MV-4-11 (cell line): ENCODE measurements at regions not wholly inside any gene's neighbourhood (a gene's known extent, or its start where the extent isn't known, plus 50 kb on each side); places are given as distances from the start of the nearest gene placed in this dataset.
"Not testable (repeated sequence)": the region's sequence is repeated elsewhere in the genome, so short reads cannot be mapped to it uniquely, and the experiment has no call there.

Source experiments
- DNase-seq: peaks from one replicate; lab custom pipeline; 2025; lab: John Stamatoyannopoulos, UW

- not testable (repeated sequence) for DNase-seq
These were observed 195.8 kb upstream of the SYNCRIP start for GRCh38 chr6:85838351-85839119.

DNA sequence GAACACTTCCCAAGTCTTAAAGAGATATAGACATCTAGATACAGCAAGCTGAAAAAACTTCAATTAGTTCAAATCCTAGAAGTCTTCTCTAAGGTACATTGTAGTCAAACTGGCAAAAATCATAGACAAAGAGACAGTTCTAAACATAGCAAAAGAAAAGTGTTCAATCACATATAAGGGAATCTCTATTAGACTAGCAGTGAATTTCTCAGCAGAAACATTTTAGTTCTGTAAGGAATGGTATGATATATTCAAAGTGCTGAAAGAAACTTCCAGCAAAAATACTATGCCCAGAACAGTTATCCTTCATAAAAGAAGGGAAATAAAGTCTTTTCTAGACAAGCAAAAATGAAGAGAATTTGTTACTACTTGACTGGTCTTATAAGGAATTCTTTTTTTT is 186.3 kb upstream of the SYNCRIP start:
- DNase-seq, result no peak

DNA sequence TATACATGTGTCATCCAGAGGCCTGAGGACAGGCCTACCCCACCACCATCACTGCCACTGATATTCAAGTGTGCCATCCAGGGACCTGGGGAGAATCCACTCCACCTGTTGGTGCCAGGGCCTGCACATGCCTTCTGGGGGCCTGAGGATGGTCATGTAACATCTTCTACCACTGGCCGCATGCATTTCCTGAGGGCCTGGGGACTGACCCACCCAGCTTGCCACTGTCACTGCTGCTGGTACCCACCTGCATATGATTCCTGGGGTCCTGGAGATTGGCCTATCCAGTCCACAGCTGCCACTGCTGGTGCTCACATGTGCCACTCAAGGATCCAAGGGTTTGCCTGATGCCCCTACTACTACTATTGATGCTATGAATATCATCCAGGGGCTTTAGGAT is 184.3 kb upstream of the SYNCRIP start:
- no peak for DNase-seq

GRCh38 chr6:85824329-85824728 is 181.6 kb upstream of the SYNCRIP start:
- DNase-seq, result no peak

- DNase-seq, result peak; percentile 70
These were observed 167.9 kb upstream of the SYNCRIP start for GRCh38 chr6:85810558-85810957.

GRCh38 chr6:85803721-85804120 is 161.0 kb upstream of the SYNCRIP start:
- no peak for DNase-seq

DNA sequence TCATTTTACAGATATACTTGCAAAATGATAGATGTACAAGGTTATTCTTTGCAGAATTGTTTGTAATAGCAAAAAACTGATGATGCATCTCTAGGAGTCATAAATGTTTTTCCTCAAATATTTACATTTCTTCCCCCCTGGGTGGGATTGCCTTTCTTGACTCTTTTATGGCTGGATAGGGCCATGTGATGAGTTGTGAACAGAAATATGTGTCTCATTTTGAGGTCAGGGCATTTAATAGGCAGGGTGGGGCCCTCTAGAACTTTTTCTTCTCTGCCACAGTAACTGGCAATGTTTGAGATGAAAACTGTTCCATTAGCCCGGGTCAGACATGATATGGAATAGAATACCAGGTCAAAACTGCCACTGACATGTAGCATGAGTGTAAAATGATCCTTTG is 159.5 kb upstream of the SYNCRIP start:
- no peak for DNase-seq

GRCh38 chr6:85798931-85799652 is 156.4 kb upstream of the SYNCRIP start:
- no peak for DNase-seq

GRCh38 chr6:85797993-85798392 is 155.3 kb upstream of the SYNCRIP start:
- no peak for DNase-seq

DNA sequence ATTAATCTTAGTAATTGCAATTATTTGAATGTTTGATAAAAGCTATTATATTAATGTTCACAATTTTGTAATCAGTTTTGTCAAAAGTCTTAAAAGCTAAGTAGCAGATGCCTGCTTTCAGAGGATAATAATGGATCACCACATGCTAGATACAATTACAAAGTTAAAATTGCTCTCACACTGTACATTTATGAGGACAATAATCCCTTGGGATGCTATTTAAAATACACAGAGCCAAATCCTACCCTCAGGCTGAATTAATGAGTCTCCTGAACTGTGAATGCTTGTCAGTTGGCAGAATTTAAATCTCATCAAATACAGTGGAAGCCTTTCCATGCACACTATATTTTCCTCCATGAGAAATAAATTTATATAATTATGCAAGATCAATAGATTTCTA is 153.3 kb upstream of the SYNCRIP start:
- no peak for DNase-seq

- no peak for DNase-seq
These were observed 149.6 kb upstream of the SYNCRIP start for GRCh38 chr6:85792254-85792653.

- no peak for DNase-seq
These were observed 133.2 kb upstream of the SYNCRIP start for GRCh38 chr6:85775883-85776282.

DNA sequence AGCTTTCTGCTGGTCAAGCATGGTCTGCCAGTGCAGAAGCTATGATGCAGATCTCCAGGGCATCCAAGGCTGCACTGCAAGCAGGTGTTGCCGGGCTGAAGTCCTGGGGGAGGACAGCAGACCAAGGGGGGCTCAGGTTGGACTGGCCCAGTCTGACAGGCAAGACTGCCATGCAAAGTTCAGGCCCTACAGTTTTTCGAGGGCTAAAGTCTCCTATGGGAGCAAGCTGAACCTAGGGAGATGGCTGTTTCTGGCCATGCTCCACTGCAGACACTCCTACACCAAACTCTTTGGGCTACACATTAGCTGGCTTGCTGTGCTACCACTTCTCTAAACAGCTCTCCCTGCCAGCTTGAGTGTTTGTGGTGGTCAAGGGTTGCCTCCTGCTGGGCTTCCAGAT is 130.0 kb upstream of the SYNCRIP start:
- DNase-seq, result no peak

GRCh38 chr6:85771925-85772430 is 129.3 kb upstream of the SYNCRIP start:
- DNase-seq, result no peak

DNA sequence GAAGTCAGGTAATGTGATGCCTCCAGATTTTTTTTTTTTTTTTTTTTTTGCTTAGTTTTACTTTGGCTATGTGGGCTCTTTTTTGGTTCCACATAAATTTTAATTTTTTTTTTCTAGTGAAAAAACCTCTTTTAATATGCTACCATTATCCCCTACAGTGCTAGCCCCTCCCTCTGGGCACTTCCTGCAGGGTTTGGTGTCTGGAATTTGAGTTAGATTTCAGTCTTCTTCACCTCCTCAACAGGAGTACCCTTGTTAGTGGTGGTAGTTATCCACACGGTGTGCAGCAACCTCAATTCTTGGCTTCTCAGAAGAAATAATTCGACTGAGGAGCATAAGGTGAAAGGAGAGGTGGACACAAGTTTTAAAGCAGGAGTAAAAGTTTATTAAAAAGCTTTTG is 128.8 kb upstream of the SYNCRIP start:
- no peak for DNase-seq

- no peak for DNase-seq
These were observed 122.2 kb upstream of the SYNCRIP start for GRCh38 chr6:85764844-85765243.

- no peak for DNase-seq
These were observed 114.3 kb upstream of the SYNCRIP start for GRCh38 chr6:85756982-85757381.

DNA sequence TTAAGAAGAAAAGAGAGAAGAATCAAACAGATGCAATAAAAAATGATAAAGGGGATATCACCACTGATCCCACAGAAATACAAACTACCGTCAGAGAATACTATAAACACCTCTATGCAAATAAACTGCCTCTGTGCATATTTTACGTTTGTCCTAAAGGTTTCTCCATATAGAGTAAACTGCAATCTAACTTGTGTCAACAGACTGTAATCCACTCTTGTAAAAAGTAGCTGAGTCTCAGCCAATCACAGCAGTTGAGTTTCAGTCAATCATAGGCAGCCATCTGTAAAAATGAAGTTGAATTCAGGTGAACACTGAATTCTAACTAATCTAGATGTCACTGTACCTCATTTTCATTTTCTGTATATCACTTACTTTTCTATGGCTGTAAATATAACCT is 112.2 kb upstream of the SYNCRIP start:
- no peak for DNase-seq

DNA sequence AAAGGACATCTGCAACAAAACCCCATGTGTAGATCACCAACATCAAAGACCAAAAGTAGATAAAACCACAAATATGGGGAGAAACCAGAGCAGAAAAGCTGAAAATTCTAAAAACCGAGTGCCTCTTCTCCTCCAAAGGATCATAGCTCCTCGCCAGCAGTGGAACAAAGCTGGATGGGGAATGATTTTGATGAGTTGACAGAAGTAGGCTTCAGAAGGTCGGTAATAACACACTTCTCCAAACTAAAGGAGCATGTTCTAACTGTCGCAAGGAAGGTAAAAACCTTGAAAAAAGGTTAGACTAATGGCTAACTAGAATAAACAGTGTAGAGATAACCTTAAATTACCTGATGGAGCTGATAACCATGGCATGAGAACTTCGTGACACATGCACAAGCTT is 109.9 kb upstream of the SYNCRIP start:
- no peak for DNase-seq

GRCh38 chr6:85751374-85752055 is 108.8 kb upstream of the SYNCRIP start:
- DNase-seq, result no peak

DNA sequence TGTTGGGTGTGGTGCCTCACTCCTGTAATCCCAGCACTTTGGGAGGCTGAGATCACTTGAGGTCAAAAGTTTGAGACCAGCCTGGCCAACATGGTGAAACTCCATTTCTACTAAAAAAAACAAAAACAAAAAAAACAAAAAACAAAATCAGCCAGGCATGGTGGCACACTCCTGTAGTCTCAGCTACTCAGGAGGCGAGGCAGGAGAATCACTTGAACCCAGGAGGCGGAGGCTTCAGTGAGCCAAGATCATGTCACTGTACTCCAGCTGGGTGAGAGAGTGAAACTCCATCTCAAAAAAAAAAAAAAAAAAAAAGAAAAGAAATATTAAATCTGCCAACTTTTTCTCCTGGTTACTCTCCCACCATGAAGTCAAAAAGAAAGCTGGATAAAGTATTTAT is 107.5 kb upstream of the SYNCRIP start:
- not testable (repeated sequence) for DNase-seq

GRCh38 chr6:85749236-85749635 is 106.5 kb upstream of the SYNCRIP start:
- DNase-seq, result no peak

DNA sequence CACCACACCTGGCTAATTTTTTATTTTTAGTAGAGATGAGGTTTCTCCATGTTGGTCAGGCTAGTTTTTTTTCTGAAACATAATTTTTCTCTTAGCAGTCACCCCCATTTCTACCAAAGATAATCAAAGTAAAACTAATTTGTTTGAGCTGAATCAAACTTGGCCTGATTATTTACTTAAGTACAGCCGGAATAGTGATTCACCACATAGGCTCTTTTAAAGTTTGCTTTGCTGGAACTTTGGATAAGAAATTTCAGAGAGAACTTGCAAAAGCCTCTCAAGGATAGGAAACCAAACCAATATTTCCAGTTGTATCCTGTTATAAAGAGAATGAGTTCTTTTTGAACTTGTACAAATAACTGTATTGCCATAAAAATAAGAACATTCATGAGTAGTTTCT is 105.0 kb upstream of the SYNCRIP start:
- DNase-seq, result no peak
